PC-3 (cell line): ENCODE measurements at regions not wholly inside any gene's neighbourhood (a gene's known extent, or its start where the extent isn't known, plus 50 kb on each side); places are given as distances from the start of the nearest gene placed in this dataset.

Source experiments
- ATAC-seq: fragments of 200-7000 bp; cut with Tn5 transposase; 2 replicates; pipeline ENCODE4 v1.9.1; 2020; ENCODE audit warnings: mild to moderate bottlenecking, moderate library complexity
- BruUV-seq: library from RNA; stranded (reverse); fragments of 400-500 nt; replicated peaks from 2 replicates; lab custom pipeline; 2021; lab: Mats Ljungman, UMichigan
- CTCF ChIA-PET: fragments of 300-600 bp; sonication (Branson Sonifier 250); formaldehyde crosslinking; loops from one replicate; lab custom pipeline; 2022; ENCODE audit warnings: antibody characterized with exemption; lab: Charles Lee
- POLR2A ChIA-PET: fragments of 300-600 bp; sonication (Branson Sonifier 250); formaldehyde crosslinking; loops from one replicate; lab custom pipeline; 2022; ENCODE audit warnings: antibody characterized with exemption; ENCODE audit not compliant: unreplicated experiment; lab: Charles Lee
- DNase-seq: peaks from one replicate; pipeline ENCODE4 v3.0.0-alpha.2; 2015
- H2AFZ ChIP-seq: fragments of 300-600 bp; sonication (generic); 2 replicates; pipeline ENCODE4 v1.6.0; 2016; ENCODE audit warnings: antibody characterized with exemption, low read length
- H3F3A ChIP-seq: fragments of 300-600 bp; sonication (generic); one replicate; pipeline ENCODE4 v1.6.0; 2017; ENCODE audit warnings: antibody characterized with exemption, low read length, control low read depth, mild to moderate bottlenecking; ENCODE audit not compliant: unreplicated experiment
- H3K27ac ChIP-seq: fragments of 300-600 bp; sonication (generic); 2 replicates; pipeline ENCODE4 v1.5.1; 2016; ENCODE audit warnings: mild to moderate bottlenecking, low read length
- H3K27me3 ChIP-seq: fragments of 300-600 bp; sonication (generic); 2 replicates; pipeline ENCODE4 v1.6.1; 2016; ENCODE audit warnings: low read length, mixed read lengths
- H3K36me3 ChIP-seq: fragments of 300-600 bp; sonication (generic); 2 replicates; pipeline ENCODE4 v1.6.1; 2016; ENCODE audit warnings: low read depth, mixed run types, low read length, mixed read lengths
- H3K4me1 ChIP-seq: fragments of 300-600 bp; sonication (generic); 2 replicates; pipeline ENCODE4 v1.5.1; 2016; ENCODE audit warnings: low read length; ENCODE audit not compliant: insufficient read depth
- H3K4me2 ChIP-seq: fragments of 300-600 bp; sonication (generic); 2 replicates; pipeline ENCODE4 v1.6.0; 2016; ENCODE audit warnings: low read length
- H3K4me3 ChIP-seq: fragments of 300-600 bp; sonication (generic); 2 replicates; pipeline ENCODE4 v1.5.1; 2016; ENCODE audit warnings: mild to moderate bottlenecking, low read length, mixed read lengths
- H3K79me2 ChIP-seq: fragments of 300-600 bp; sonication (generic); 2 replicates; pipeline ENCODE4 v1.6.1; 2017; ENCODE audit warnings: low read length, mixed read lengths
- H3K9ac ChIP-seq: fragments of 300-600 bp; sonication (generic); 2 replicates; pipeline ENCODE4 v1.6.0; 2016; ENCODE audit warnings: mild to moderate bottlenecking, low read length
- H3K9me2 ChIP-seq: fragments of 300-600 bp; sonication (generic); replicated peaks from 2 replicates; pipeline ENCODE4 v1.6.1; 2016; ENCODE audit warnings: mixed run types, low read length, mixed read lengths
- H3K9me3 ChIP-seq: fragments of 300-600 bp; sonication (generic); 2 replicates; pipeline ENCODE4 v1.6.1; 2016; ENCODE audit warnings: low read length, mixed read lengths
- H4K20me1 ChIP-seq: fragments of 300-600 bp; sonication (generic); 2 replicates; pipeline ENCODE4 v1.6.1; 2016; ENCODE audit warnings: low read length, mixed read lengths
- CTCF ChIP-seq: fragments of 300-600 bp; sonication (generic); conservative IDR thresholded peaks from 2 replicates; pipeline ENCODE4 v1.5.1; 2017; ENCODE audit warnings: antibody characterized with exemption, low read depth, mild to moderate bottlenecking, low read length
- EZH2 ChIP-seq: fragments of 300-600 bp; sonication (generic); IDR thresholded peaks from one replicate; pipeline ENCODE4 v1.6.1; 2017; ENCODE audit warnings: antibody characterized with exemption, mild to moderate bottlenecking, low read length; ENCODE audit not compliant: unreplicated experiment
- EZH2phosphoT487 ChIP-seq: fragments of 300-600 bp; sonication (generic); IDR thresholded peaks from 2 replicates; pipeline ENCODE4 v1.6.1; 2018; ENCODE audit warnings: mild to moderate bottlenecking, antibody characterized with exemption, low read length, borderline replicate concordance
- intact Hi-C: fragments of 100-400 bp; cut with micrococcal nuclease; formaldehyde crosslinking; loops from 2 replicates; pipeline ENCODE4 v1.9.0; 2023

DNA sequence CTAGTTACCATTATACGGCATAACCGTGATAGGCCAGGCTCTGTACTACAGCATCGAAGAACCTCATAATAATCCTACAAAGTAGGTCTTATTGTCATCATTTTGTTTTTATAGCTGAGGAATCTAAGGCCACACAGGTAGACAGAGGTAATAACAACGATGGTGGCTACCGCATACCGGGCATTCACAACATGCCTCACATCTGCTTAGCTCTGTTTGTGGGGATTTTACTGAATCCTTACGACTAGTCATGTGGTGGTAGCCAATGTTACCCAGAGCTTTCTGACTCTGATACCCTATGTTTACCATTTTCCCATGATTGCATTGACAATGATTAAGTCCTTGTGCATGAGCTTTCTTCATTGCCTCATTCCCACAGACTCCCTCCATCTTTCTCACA is 269.4 kb downstream of the TCF7L2 start:
- H3K4me1 ChIP-seq, result no peaks in the 10 kb centered on the region
- no peak overlapping the region for H3K9ac ChIP-seq
- H3K4me2 ChIP-seq, result no peak overlapping the region
- H3K27me3 ChIP-seq, result no peaks in the 10 kb centered on the region
- H3K4me3 ChIP-seq, result no peak overlapping the region
- ATAC-seq (no peak), DNase-seq (no peak)
- no peaks in the 10 kb centered on the region for H3K9me3 ChIP-seq
- no peaks in the 10 kb centered on the region for H3K9me2 ChIP-seq
- no TSS peak for BruUV-seq
- no peak overlapping the region for H2AFZ ChIP-seq
- ChIA-PET CTCF (no interaction called here), POLR2A (no interaction called here)
- no peaks in the 10 kb centered on the region for H3K36me3 ChIP-seq
- H4K20me1 ChIP-seq, result no peaks in the 10 kb centered on the region
- no peak overlapping the region for H3K27ac ChIP-seq
- intact Hi-C loops, result loop anchor here (5.0 kb wide), 1 partner anchor 233 kb away; no protein-coding TSS in a partner anchor
- no peaks in the 10 kb centered on the region for H3K79me2 ChIP-seq
- no peak for TF ChIP-seq CTCF
- no peak for TF ChIP-seq EZH2
- no peak for TF ChIP-seq EZH2phosphoT487
- H3F3A ChIP-seq, result no peaks in the 10 kb centered on the region

- Histone ChIP-seq H3K4me2 (no peak overlapping the region), H3F3A (no peaks in the 10 kb centered on the region), H3K36me3 (no peaks in the 10 kb centered on the region), H3K4me3 (no peak overlapping the region), H3K4me1 (no peaks in the 10 kb centered on the region), H3K27ac (no peak overlapping the region), H3K9ac (no peak overlapping the region), H4K20me1 (no peaks in the 10 kb centered on the region), H3K9me3 (no peaks in the 10 kb centered on the region), H2AFZ (no peak overlapping the region), H3K27me3 (no peaks in the 10 kb centered on the region), H3K9me2 (no peaks in the 10 kb centered on the region), H3K79me2 (no peaks in the 10 kb centered on the region)
- POLR2A ChIA-PET, result no interaction called here
- DNase-seq (peak; percentile 22), ATAC-seq (no peak)
- CTCF ChIA-PET, result no interaction called here
- no peak for TF ChIP-seq EZH2phosphoT487
- no peak for TF ChIP-seq EZH2
- no peak for TF ChIP-seq CTCF
- no TSS peak for BruUV-seq
- intact Hi-C loops, result no loop called here
Measured at GRCh38 chr10:113221756-113222168, 271.7 kb downstream of the TCF7L2 start.

DNA sequence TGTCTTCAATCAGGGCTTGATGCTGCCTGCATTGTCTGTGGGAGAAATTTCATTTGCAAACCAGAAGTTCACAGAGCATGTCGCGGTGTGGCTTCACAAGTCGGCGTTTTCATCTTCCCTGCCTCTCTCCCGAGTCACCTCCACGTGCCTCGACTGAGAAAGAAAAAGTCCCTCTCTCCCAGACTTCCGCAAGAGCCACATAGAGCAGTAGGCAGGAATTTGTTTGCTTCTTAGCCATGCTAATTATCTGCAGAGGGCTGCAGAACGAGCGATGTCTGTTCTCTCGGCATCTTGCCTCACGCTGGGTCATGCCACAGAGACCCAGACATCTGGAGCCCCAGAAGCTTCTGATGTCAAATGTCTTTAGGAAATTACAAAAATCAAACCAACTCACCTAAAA is 272.2 kb downstream of the TCF7L2 start:
- H3K9me3 ChIP-seq, result no peaks in the 10 kb centered on the region
- TF ChIP-seq CTCF, result no peak
- no peak for TF ChIP-seq EZH2phosphoT487
- TF ChIP-seq EZH2, result no peak
- BruUV-seq, result no TSS peak
- H3K27ac ChIP-seq, result no peak overlapping the region
- H3K36me3 ChIP-seq, result no peaks in the 10 kb centered on the region
- H4K20me1 ChIP-seq, result no peaks in the 10 kb centered on the region
- no peaks in the 10 kb centered on the region for H3F3A ChIP-seq
- ATAC-seq (no peak), DNase-seq (no peak)
- intact Hi-C loops, result no loop called here
- no peaks in the 10 kb centered on the region for H3K4me1 ChIP-seq
- POLR2A ChIA-PET, result no interaction called here
- H2AFZ ChIP-seq, result no peak overlapping the region
- H3K4me3 ChIP-seq, result no peak overlapping the region
- H3K27me3 ChIP-seq, result no peaks in the 10 kb centered on the region
- H3K79me2 ChIP-seq, result no peaks in the 10 kb centered on the region
- CTCF ChIA-PET, result no interaction called here
- H3K9ac ChIP-seq, result no peak overlapping the region
- H3K4me2 ChIP-seq, result no peak overlapping the region
- H3K9me2 ChIP-seq, result no peaks in the 10 kb centered on the region
